Caco-2 (cell line): ENCODE measurements at regions not wholly inside any gene's neighbourhood (a gene's known extent, or its start where the extent isn't known, plus 50 kb on each side); places are given as distances from the start of the nearest gene placed in this dataset.

ENCODE experiments used
- BruUV-seq: library from RNA; stranded (reverse); fragments of 400-500 nt; replicated peaks from 2 replicates; lab custom pipeline; 2021; lab: Mats Ljungman, UMichigan
- CTCF ChIA-PET: fragments of 300-600 bp; sonication (Branson Sonifier 250); formaldehyde crosslinking; loops from one replicate; lab custom pipeline; 2022; ENCODE audit warnings: antibody characterized with exemption; lab: Charles Lee
- POLR2A ChIA-PET: fragments of 300-600 bp; sonication (Branson Sonifier 250); formaldehyde crosslinking; loops from one replicate; lab custom pipeline; 2022; ENCODE audit warnings: antibody characterized with exemption; lab: Charles Lee
- DNase-seq, 2 experiments: peaks; one replicate each; pipeline versions ENCODE4 v3.0.0 to v3.0.0-alpha.2; 2020 to 2022
- H3K27me3 ChIP-seq: replicated peaks from 2 replicates; pipeline ENCODE4 v1.6.0; 2011; ENCODE audit warnings: low read length; ENCODE audit not compliant: control insufficient read depth, insufficient read depth
- H3K36me3 ChIP-seq: 2 replicates; pipeline ENCODE4 v1.5.1; 2011; ENCODE audit warnings: low read length; ENCODE audit not compliant: control insufficient read depth, insufficient read depth
- H3K4me1 ChIP-seq: fragments of 250-450 bp; sonication (Bioruptor Pico); 2 replicates; pipeline ENCODE4 v1.5.1; 2020; ENCODE audit warnings: mild to moderate bottlenecking
- H3K4me3 ChIP-seq: 2 replicates; pipeline ENCODE4 v1.5.1; 2011; ENCODE audit warnings: low read depth, mild to moderate bottlenecking, control low read depth, low read length
- H3K9me3 ChIP-seq: fragments of 250-450 bp; sonication (Bioruptor Pico); 2 replicates; pipeline ENCODE4 v1.5.1; 2020; ENCODE audit warnings: mild to moderate bottlenecking, moderate library complexity
- H3K27ac Mint-ChIP-seq: one replicate; pipeline ENCODE4 v1.8.0; 2022; ENCODE audit warnings: mixed read lengths; ENCODE audit not compliant: unreplicated experiment
- H3K27me3 Mint-ChIP-seq: one replicate; pipeline ENCODE4 v1.8.0; 2022; ENCODE audit warnings: mixed read lengths; ENCODE audit not compliant: insufficient read depth, unreplicated experiment
- H3K36me3 Mint-ChIP-seq: one replicate; pipeline ENCODE4 v1.8.0; 2022; ENCODE audit warnings: mild to moderate bottlenecking, mixed read lengths; ENCODE audit not compliant: insufficient read depth, unreplicated experiment
- H3K4me1 Mint-ChIP-seq: one replicate; pipeline ENCODE4 v1.8.0; 2022; ENCODE audit warnings: low read depth, mixed read lengths; ENCODE audit not compliant: unreplicated experiment
- H3K4me3 Mint-ChIP-seq: one replicate; pipeline ENCODE4 v1.8.0; 2022; ENCODE audit warnings: mild to moderate bottlenecking, moderate library complexity, mixed read lengths; ENCODE audit not compliant: unreplicated experiment
- H3K9me3 Mint-ChIP-seq: one replicate; pipeline ENCODE4 v1.8.0; 2022; ENCODE audit warnings: mixed read lengths; ENCODE audit not compliant: unreplicated experiment
- CTCF ChIP-seq, 2 experiments: fragments of 200-600 bp in 1 of 2; IDR thresholded peaks; 1 replicate in 1 of 2; 2 replicates in 1 of 2; pipeline versions ENCODE4 v1.5.1 to v1.8.0; 2011 to 2022; ENCODE audit warnings: antibody characterized with exemption in 1 of 2, control low read depth in 1 of 2, inconsistent platforms in 1 of 2, low read depth in 1 of 2, low read length in 1 of 2, mild to moderate bottlenecking in 1 of 2, moderate library complexity in 1 of 2; ENCODE audit not compliant: insufficient read depth in 1 of 2, severe bottlenecking in 1 of 2, unreplicated experiment in 1 of 2
- intact Hi-C: fragments of 100-400 bp; cut with micrococcal nuclease; formaldehyde crosslinking; loops from one replicate; pipeline ENCODE4 v1.10.0; 2022; ENCODE audit not compliant: unreplicated experiment

- Histone ChIP-seq H3K9me3 (no peaks in the 10 kb centered on the region), H3K36me3 (no peaks in the 10 kb centered on the region), H3K4me3 (no peak overlapping the region), H3K4me1 (no peaks in the 10 kb centered on the region), H3K27me3 (no peaks in the 10 kb centered on the region)
- Mint-ChIP-seq H3K4me3 (no peak overlapping the region), H3K27ac (no peak overlapping the region), H3K4me1 (no peaks in the 10 kb centered on the region), H3K36me3 (no peaks in the 10 kb centered on the region), H3K27me3 (no peaks in the 10 kb centered on the region), H3K9me3 (no peaks in the 10 kb centered on the region)
- BruUV-seq: no TSS peak
- ChIA-PET POLR2A (no interaction called here), CTCF (no interaction called here)
- intact Hi-C loops: loop anchor here (5.0 to 10.0 kb wide), 2 partner anchors 291 to 1677 kb away; no protein-coding TSS in a partner anchor
- TF ChIP-seq CTCF (IDR thresholded peaks at IDR 0.05; ENCODE audit: insufficient read depth in 1 of 2, low read depth in 1 of 2, low read length in 1 of 2, severe bottlenecking in 1 of 2, unreplicated experiment in 1 of 2): peak; percentile 43 to 52
- DNase-seq: peak; percentile 26 to 37
These were observed 598.7 kb upstream of the TECRL start for GRCh38 chr4:65007841-65008439.

DNA sequence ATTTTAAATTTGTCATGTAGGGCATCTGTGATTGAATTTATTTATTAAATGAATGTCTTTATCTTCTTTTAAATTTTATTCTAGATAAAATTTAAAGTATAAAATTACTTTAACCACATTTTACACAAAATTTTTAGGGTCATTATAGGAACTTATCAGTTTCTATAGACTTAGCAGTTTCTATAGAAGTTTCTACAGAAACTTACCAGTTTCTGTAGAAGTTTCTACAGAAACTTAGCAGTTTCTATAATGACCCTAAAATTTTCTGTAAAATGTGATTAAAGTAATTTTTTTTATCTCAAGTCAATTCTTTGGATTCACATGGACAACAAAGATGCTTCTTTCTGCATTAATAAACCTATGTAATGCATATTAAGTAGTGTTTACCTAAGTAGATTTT is 565.9 kb upstream of the TECRL start:
- no peak overlapping the region for H3K4me3 Mint-ChIP-seq
- DNase-seq: no peak
- no peaks in the 10 kb centered on the region for H3K4me1 ChIP-seq
- H3K36me3 ChIP-seq: no peaks in the 10 kb centered on the region
- no peaks in the 10 kb centered on the region for H3K9me3 ChIP-seq
- ChIA-PET CTCF (no interaction called here), POLR2A (no interaction called here)
- H3K27me3 Mint-ChIP-seq: no peaks in the 10 kb centered on the region
- no peaks in the 10 kb centered on the region for H3K36me3 Mint-ChIP-seq
- H3K9me3 Mint-ChIP-seq: no peaks in the 10 kb centered on the region
- TF ChIP-seq CTCF (IDR thresholded peaks at IDR 0.05; ENCODE audit: insufficient read depth in 1 of 2, low read depth in 1 of 2, low read length in 1 of 2, severe bottlenecking in 1 of 2, unreplicated experiment in 1 of 2): no peak
- H3K27ac Mint-ChIP-seq: no peak overlapping the region
- no peak overlapping the region for H3K4me3 ChIP-seq
- intact Hi-C loops: no loop called here
- H3K27me3 ChIP-seq: no peaks in the 10 kb centered on the region
- H3K4me1 Mint-ChIP-seq: no peaks in the 10 kb centered on the region
- BruUV-seq: no TSS peak

GRCh38 chr4:64969081-64969480 is 559.8 kb upstream of the TECRL start:
- no peaks in the 10 kb centered on the region for H3K27me3 ChIP-seq
- Mint-ChIP-seq H3K27me3 (no peaks in the 10 kb centered on the region), H3K36me3 (no peaks in the 10 kb centered on the region), H3K27ac (no peak overlapping the region), H3K4me3 (no peak overlapping the region), H3K4me1 (no peaks in the 10 kb centered on the region), H3K9me3 (peaks cover 11% of the 10 kb centered on the region)
- POLR2A ChIA-PET: no interaction called here
- no peaks in the 10 kb centered on the region for H3K9me3 ChIP-seq
- H3K4me3 ChIP-seq: no peak overlapping the region
- no peaks in the 10 kb centered on the region for H3K36me3 ChIP-seq
- no peak for TF ChIP-seq CTCF (IDR thresholded peaks at IDR 0.05; ENCODE audit: insufficient read depth in 1 of 2, low read depth in 1 of 2, low read length in 1 of 2, severe bottlenecking in 1 of 2, unreplicated experiment in 1 of 2)
- CTCF ChIA-PET: no interaction called here
- no peaks in the 10 kb centered on the region for H3K4me1 ChIP-seq
- intact Hi-C loops: no loop called here
- BruUV-seq: no TSS peak
- DNase-seq: no peak
